GM10266 (cell line): ENCODE measurements at regions not wholly inside any gene's neighbourhood (a gene's known extent, or its start where the extent isn't known, plus 50 kb on each side); places are given as distances from the start of the nearest gene placed in this dataset.

ENCODE experiments used
- DNase-seq: peaks from one replicate; pipeline ENCODE4 v3.0.0; 2012; ENCODE audit errors: extremely low spot score
- CTCF ChIP-seq: IDR thresholded peaks from 2 replicates; pipeline ENCODE4 v1.5.1; 2012; ENCODE audit warnings: mild to moderate bottlenecking, low read depth; ENCODE audit not compliant: control insufficient read depth, insufficient read depth; ENCODE audit errors: missing control alignments

GRCh38 chr18:42306594-42306980, 351.6 kb downstream of the PIK3C3 start:
- DNase-seq = no peak
- TF ChIP-seq CTCF = no peak

GRCh38 chr18:42310956-42311355, 355.9 kb downstream of the PIK3C3 start:
- no peak for DNase-seq

GRCh38 chr18:42326752-42327151, 371.7 kb downstream of the PIK3C3 start:
- no peak for DNase-seq
- TF ChIP-seq CTCF = no peak

More at GRCh38 chr18:42310956-42311355, 355.9 kb downstream of the PIK3C3 start:
- TF ChIP-seq CTCF = no peak

- no peak for TF ChIP-seq CTCF
- no peak for DNase-seq
These were observed 373.9 kb downstream of the PIK3C3 start for GRCh38 chr18:42328931-42329330.

GRCh38 chr18:42330296-42330695, 375.3 kb downstream of the PIK3C3 start:
- no peak for TF ChIP-seq CTCF
- no peak for DNase-seq

- no peak for DNase-seq
- no peak for TF ChIP-seq CTCF
These were observed 378.5 kb downstream of the PIK3C3 start for GRCh38 chr18:42333558-42333957.

- DNase-seq = no peak
- no peak for TF ChIP-seq CTCF
These were observed 379.9 kb downstream of the PIK3C3 start for GRCh38 chr18:42334931-42335330.
